ENCODE measurements at regions not wholly inside any gene's neighbourhood (a gene's known extent, or its start where the extent isn't known, plus 50 kb on each side); places are given as distances from the start of the nearest gene placed in this dataset.

DNA sequence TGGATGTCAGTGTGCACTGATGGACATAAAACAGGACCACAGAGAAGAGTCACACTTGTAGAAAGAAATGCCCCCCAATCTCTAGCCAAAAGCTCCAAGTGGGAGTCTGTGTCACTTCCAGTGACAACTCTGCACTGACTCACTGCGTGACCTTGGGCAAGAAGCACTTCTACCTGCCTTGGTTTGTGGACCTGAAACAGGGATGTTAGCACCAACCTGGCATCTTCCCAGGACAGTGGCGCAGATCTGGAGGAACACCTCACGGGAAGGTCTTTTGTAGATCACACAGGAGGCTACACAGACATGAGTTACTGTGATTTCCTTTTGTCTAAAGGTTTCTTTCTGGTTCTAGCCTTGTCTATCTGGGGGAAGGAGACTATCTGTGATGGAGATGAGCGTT lies 80.5 kb upstream of the DHRSX start:
- ChIA-PET POLR2A (no interaction called here), CTCF (no interaction called here)
- H3K36me3 ChIP-seq (replicated peaks in 1 of 2; ENCODE audit: control insufficient read depth in 1 of 2, insufficient read depth in 2 of 2, low read length in 1 of 2): no peaks in the 10 kb centered on the region
- H3K27me3 ChIP-seq (ENCODE audit: insufficient read depth): peaks cover 53% of the 10 kb centered on the region
- H3K9me3 ChIP-seq: no peaks in the 10 kb centered on the region
- no peaks in the 10 kb centered on the region for H3F3A ChIP-seq (replicated peaks; ENCODE audit: insufficient read depth)
- no peaks in the 10 kb centered on the region for H3K9me2 ChIP-seq
- H3K4me3 ChIP-seq (ENCODE audit: low read depth in 2 of 2, low read length in 1 of 2): no peak overlapping the region
- 64% methylated on average over 4 of the region's 4 CpGs for WGBS (ENCODE audit: low lambda C conversion rate)
- TF ChIP-seq GATA2 (CRISPR knock-in tag; IDR thresholded peaks at IDR 0.05): no peak
- no peak for TF ChIP-seq FOXJ3 (CRISPR knock-in tag; IDR thresholded peaks at IDR 0.05)
- TF ChIP-seq, protein P1, sequence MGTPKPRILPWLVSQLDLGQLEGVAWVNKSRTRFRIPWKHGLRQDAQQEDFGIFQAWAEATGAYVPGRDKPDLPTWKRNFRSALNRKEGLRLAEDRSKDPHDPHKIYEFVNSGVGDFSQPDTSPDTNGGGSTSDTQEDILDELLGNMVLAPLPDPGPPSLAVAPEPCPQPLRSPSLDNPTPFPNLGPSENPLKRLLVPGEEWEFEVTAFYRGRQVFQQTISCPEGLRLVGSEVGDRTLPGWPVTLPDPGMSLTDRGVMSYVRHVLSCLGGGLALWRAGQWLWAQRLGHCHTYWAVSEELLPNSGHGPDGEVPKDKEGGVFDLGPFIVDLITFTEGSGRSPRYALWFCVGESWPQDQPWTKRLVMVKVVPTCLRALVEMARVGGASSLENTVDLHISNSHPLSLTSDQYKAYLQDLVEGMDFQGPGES (IDR thresholded peaks at IDR 0.05; ENCODE audit: low read depth, low read length): no peak
- no peak for TF ChIP-seq TCF12 (IDR thresholded peaks at IDR 0.05)
- TF ChIP-seq FOXM1 (IDR thresholded peaks at IDR 0.05; ENCODE audit: low read depth): no peak
- no peak for TF ChIP-seq RAD21 (IDR thresholded peaks at IDR 0.05; ENCODE audit: low read length)
- TF ChIP-seq NFIC (IDR thresholded peaks at IDR 0.05; ENCODE audit: borderline replicate concordance): no peak
- no peak for TF ChIP-seq MEF2A (IDR thresholded peaks at IDR 0.05; ENCODE audit: borderline replicate concordance, low read depth)
- TF ChIP-seq, protein P2, sequence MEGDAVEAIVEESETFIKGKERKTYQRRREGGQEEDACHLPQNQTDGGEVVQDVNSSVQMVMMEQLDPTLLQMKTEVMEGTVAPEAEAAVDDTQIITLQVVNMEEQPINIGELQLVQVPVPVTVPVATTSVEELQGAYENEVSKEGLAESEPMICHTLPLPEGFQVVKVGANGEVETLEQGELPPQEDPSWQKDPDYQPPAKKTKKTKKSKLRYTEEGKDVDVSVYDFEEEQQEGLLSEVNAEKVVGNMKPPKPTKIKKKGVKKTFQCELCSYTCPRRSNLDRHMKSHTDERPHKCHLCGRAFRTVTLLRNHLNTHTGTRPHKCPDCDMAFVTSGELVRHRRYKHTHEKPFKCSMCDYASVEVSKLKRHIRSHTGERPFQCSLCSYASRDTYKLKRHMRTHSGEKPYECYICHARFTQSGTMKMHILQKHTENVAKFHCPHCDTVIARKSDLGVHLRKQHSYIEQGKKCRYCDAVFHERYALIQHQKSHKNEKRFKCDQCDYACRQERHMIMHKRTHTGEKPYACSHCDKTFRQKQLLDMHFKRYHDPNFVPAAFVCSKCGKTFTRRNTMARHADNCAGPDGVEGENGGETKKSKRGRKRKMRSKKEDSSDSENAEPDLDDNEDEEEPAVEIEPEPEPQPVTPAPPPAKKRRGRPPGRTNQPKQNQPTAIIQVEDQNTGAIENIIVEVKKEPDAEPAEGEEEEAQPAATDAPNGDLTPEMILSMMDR (IDR thresholded peaks at IDR 0.05): no peak
- no peak for TF ChIP-seq ELF1 (IDR thresholded peaks at IDR 0.05)
- TF ChIP-seq MXI1 (IDR thresholded peaks at IDR 0.05; ENCODE audit: low read depth, low read length): no peak
- no peak for TF ChIP-seq SMC3 (IDR thresholded peaks at IDR 0.05; ENCODE audit: low read depth, low read length)
- no peak for TF ChIP-seq RCOR1 (IDR thresholded peaks at IDR 0.05; ENCODE audit: low read length)
- H3K4me2 ChIP-seq: no peak overlapping the region
- H3K27ac ChIP-seq (ENCODE audit: low read depth in 2 of 2, low read length in 1 of 2): no peak overlapping the region
- DNase-seq: no peak
- no peaks in the 10 kb centered on the region for H4K20me1 ChIP-seq (ENCODE audit: insufficient read depth)
- H2AFZ ChIP-seq (ENCODE audit: low read depth): no peak overlapping the region
- H3K9ac ChIP-seq: no peak overlapping the region
- no peaks in the 10 kb centered on the region for H3K79me2 ChIP-seq (ENCODE audit: insufficient read depth)
- H3K4me1 ChIP-seq (ENCODE audit: control insufficient read depth in 1 of 2, insufficient read depth in 2 of 2, low read depth in 1 of 2, low read length in 1 of 2): no peaks in the 10 kb centered on the region; a peak in 1 of 4 replicates

DNA sequence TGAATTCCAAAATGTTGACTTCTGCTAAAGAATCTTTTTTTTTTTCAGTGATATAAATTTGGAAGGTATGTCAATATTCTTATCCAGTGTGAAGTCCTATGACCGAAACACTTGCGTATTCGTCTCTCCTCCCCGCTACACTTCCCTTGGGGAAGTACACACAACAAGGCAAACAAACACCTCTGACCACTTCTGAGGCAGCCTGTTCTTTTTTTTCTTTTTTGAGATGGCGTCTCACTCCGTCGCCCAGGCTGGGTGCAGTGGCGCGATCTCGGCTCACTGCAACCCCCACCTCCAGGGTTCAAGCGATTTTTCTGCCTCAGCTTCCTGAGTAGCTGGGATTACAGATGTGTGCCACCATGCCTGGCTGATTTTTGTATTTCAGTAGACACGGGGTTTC lies 78.1 kb upstream of the DHRSX start:
- Histone ChIP-seq H3K4me2 (no peak overlapping the region), H3K36me3 (replicated peaks in 1 of 2; ENCODE audit: control insufficient read depth in 1 of 2, insufficient read depth in 2 of 2, low read length in 1 of 2) (no peaks in the 10 kb centered on the region), H3K9me2 (no peaks in the 10 kb centered on the region), H3K9me3 (no peaks in the 10 kb centered on the region), H4K20me1 (ENCODE audit: insufficient read depth) (no peaks in the 10 kb centered on the region), H3K9ac (no peak overlapping the region), H3K4me3 (ENCODE audit: low read depth in 2 of 2, low read length in 1 of 2) (no peak overlapping the region), H3K27ac (ENCODE audit: low read depth in 2 of 2, low read length in 1 of 2) (no peak overlapping the region), H2AFZ (ENCODE audit: low read depth) (no peak overlapping the region), H3K27me3 (ENCODE audit: insufficient read depth) (peaks cover 39% of the 10 kb centered on the region; the same call in 1 of the 2 replicates), H3K79me2 (ENCODE audit: insufficient read depth) (no peaks in the 10 kb centered on the region), H3K4me1 (ENCODE audit: control insufficient read depth in 1 of 2, insufficient read depth in 2 of 2, low read depth in 1 of 2, low read length in 1 of 2) (no peaks in the 10 kb centered on the region; a peak in 1 of 4 replicates), H3F3A (replicated peaks; ENCODE audit: insufficient read depth) (no peaks in the 10 kb centered on the region)
- POLR2A ChIA-PET: no interaction called here
- 65% methylated on average over 11 of the region's 12 CpGs for WGBS (ENCODE audit: low lambda C conversion rate)
- no peak for DNase-seq
- TF ChIP-seq RCOR1 (IDR thresholded peaks at IDR 0.05; ENCODE audit: low read length) (no peak), RXRA (IDR thresholded peaks at IDR 0.05; ENCODE audit: borderline replicate concordance, low read depth) (no peak)
- CTCF ChIA-PET: no interaction called here
